GM12878 (cell line): ENCODE measurements at regions not wholly inside any gene's neighbourhood (a gene's known extent, or its start where the extent isn't known, plus 50 kb on each side); places are given as distances from the start of the nearest gene placed in this dataset.

Experiments used
- ATAC-seq: fragments of 200-7000 bp; cut with Tn5 transposase; 3 replicates; pipeline ENCODE4 v1.9.1; 2020; ENCODE audit warnings: mild to moderate bottlenecking, moderate library complexity
- BruUV-seq: library from RNA; stranded (reverse); fragments of 400-500 nt; replicated peaks from 2 replicates; lab custom pipeline; 2021; lab: Mats Ljungman, UMichigan
- CTCF ChIA-PET: fragments of 300-600 bp; sonication (Branson Sonifier 250); formaldehyde crosslinking; extraction: SDS; loops from one replicate; lab custom pipeline; 2021; ENCODE audit warnings: inconsistent platforms; lab: Yijun Ruan, JAX
- POLR2A ChIA-PET: fragments of 350-600 bp; formaldehyde crosslinking; extraction: SDS; loops from one replicate; lab custom pipeline; 2021; ENCODE audit warnings: inconsistent platforms; lab: Charles Lee
- RAD21 ChIA-PET: fragments of 300-600 bp; sonication (Branson Sonifier 250); formaldehyde crosslinking; loops from one replicate; lab custom pipeline; 2023; ENCODE audit warnings: antibody characterized with exemption; ENCODE audit not compliant: unreplicated experiment; lab: Charles Lee
- SMC1A ChIA-PET: fragments of 300-600 bp; sonication (Branson Sonifier 250); formaldehyde crosslinking; loops from one replicate; lab custom pipeline; 2023; ENCODE audit not compliant: unreplicated experiment, uncharacterized antibody; lab: Charles Lee
- DNase-seq: peaks from one replicate; pipeline ENCODE4 v3.0.0-alpha.2; 2011; ENCODE audit warnings: low read depth, low spot score
- FAIRE-seq: peaks from 3 replicates; lab custom pipeline; 2011; peaks lifted over from hg19 to GRCh38; lab: Jason Lieb, UNC
- H2AFZ ChIP-seq: 2 replicates; pipeline ENCODE4 v1.6.0; 2011; ENCODE audit warnings: low read depth, low read length, control low read depth; ENCODE audit not compliant: control insufficient read depth
- H3K27ac ChIP-seq: 2 replicates; pipeline ENCODE4 v1.5.1; 2011; ENCODE audit warnings: control low read depth; ENCODE audit not compliant: control insufficient read depth, insufficient read depth
- H3K27me3 ChIP-seq, 2 experiments: replicated peaks in 1 of 2; 2 replicates each; pipeline versions ENCODE4 v1.6.0 to v1.6.1; 2011; ENCODE audit warnings: low read length in 1 of 2; ENCODE audit not compliant: control insufficient read depth in 2 of 2, insufficient read depth in 2 of 2
- H3K36me3 ChIP-seq, 2 experiments: 2 replicates each; pipeline ENCODE4 v1.5.1; 2011; ENCODE audit warnings: low read length in 1 of 2; ENCODE audit not compliant: control insufficient read depth in 2 of 2, insufficient read depth in 2 of 2
- H3K4me1 ChIP-seq: 2 replicates; pipeline ENCODE4 v1.6.1; 2011; ENCODE audit warnings: mild to moderate bottlenecking, low read length, moderate library complexity, mixed read lengths; ENCODE audit not compliant: control insufficient read depth, insufficient read depth
- H3K4me2 ChIP-seq: 2 replicates; pipeline ENCODE4 v1.6.0; 2011; ENCODE audit warnings: control low read depth; ENCODE audit not compliant: control insufficient read depth, insufficient read depth
- H3K4me3 ChIP-seq: fragments of 200-600 bp; sonication (generic); 2 replicates; pipeline ENCODE4 v1.5.1; 2016
- H3K79me2 ChIP-seq: 2 replicates; pipeline ENCODE4 v1.6.0; 2011; ENCODE audit warnings: low read length; ENCODE audit not compliant: control insufficient read depth, insufficient read depth
- H3K9ac ChIP-seq: 2 replicates; pipeline ENCODE4 v1.8.0; 2011; ENCODE audit warnings: low read length, control low read depth, mixed read lengths; ENCODE audit not compliant: control insufficient read depth, insufficient read depth
- H3K9me3 ChIP-seq: replicated peaks from 3 replicates; pipeline ENCODE4 v1.5.1; 2011; ENCODE audit warnings: mild to moderate bottlenecking, low read length; ENCODE audit not compliant: control insufficient read depth, insufficient read depth
- H4K20me1 ChIP-seq: 2 replicates; pipeline ENCODE4 v1.6.0; 2011; ENCODE audit not compliant: control insufficient read depth, insufficient read depth
- CHD1 ChIP-seq: IDR thresholded peaks from 2 replicates; pipeline ENCODE4 v1.6.1; 2012; ENCODE audit warnings: low read depth, low read length, improper control_type of control experiment
- CHD2 ChIP-seq: IDR thresholded peaks from 2 replicates; pipeline ENCODE4 v1.6.1; 2011; ENCODE audit warnings: low read depth, low read length, improper control_type of control experiment, borderline replicate concordance
- IKZF2 ChIP-seq, 2 experiments: fragments of 450-650 bp; IDR thresholded peaks; 2 replicates each; pipeline ENCODE4 v1.6.1; 2017; ENCODE audit warnings: mild to moderate bottlenecking in 2 of 2, moderate library complexity in 2 of 2
- MTA2 ChIP-seq: fragments of 450-650 bp; IDR thresholded peaks from 2 replicates; pipeline ENCODE4 v1.6.1; 2016; ENCODE audit warnings: low read depth, mild to moderate bottlenecking, moderate library complexity
- MTA3 ChIP-seq: IDR thresholded peaks from 2 replicates; pipeline ENCODE4 v1.6.1; 2012; ENCODE audit warnings: low read length, inconsistent platforms, borderline replicate concordance
- NFXL1 ChIP-seq: fragments of 450-650 bp; IDR thresholded peaks from 2 replicates; pipeline ENCODE4 v1.6.1; 2017; ENCODE audit warnings: antibody characterized with exemption, mild to moderate bottlenecking, borderline replicate concordance
- NFYB ChIP-seq: IDR thresholded peaks from 2 replicates; pipeline ENCODE4 v1.6.1; 2011; ENCODE audit warnings: low read depth, mild to moderate bottlenecking, low read length, improper control_type of control experiment, moderate library complexity; ENCODE audit not compliant: insufficient read depth
- PAX5 ChIP-seq: IDR thresholded peaks from 2 replicates; pipeline ENCODE4 v1.6.1; 2011; ENCODE audit warnings: low read depth, low read length, borderline replicate concordance
- PAX8 ChIP-seq: fragments of 450-650 bp; IDR thresholded peaks from 2 replicates; pipeline ENCODE4 v1.6.1; 2017; ENCODE audit warnings: mild to moderate bottlenecking, moderate library complexity
- POLR2AphosphoS2 ChIP-seq: IDR thresholded peaks from 2 replicates; pipeline ENCODE4 v1.6.1; 2011; ENCODE audit warnings: low read depth, mild to moderate bottlenecking, low read length, improper control_type of control experiment, moderate library complexity
- POLR2AphosphoS5 ChIP-seq: IDR thresholded peaks from 2 replicates; pipeline ENCODE4 v1.6.1; 2011; ENCODE audit warnings: mild to moderate bottlenecking, low read length, inconsistent platforms
- RB1 ChIP-seq: fragments of 450-650 bp; formaldehyde crosslinking; IDR thresholded peaks from 2 replicates; pipeline ENCODE4 v1.6.1; 2017; ENCODE audit warnings: mild to moderate bottlenecking, borderline replicate concordance
- RFX5 ChIP-seq: IDR thresholded peaks from 2 replicates; pipeline ENCODE4 v1.6.1; 2011; ENCODE audit warnings: low read depth, low read length, improper control_type of control experiment
- SREBF1 ChIP-seq: IDR thresholded peaks from 2 replicates; pipeline ENCODE4 v1.6.1; 2012; ENCODE audit warnings: mild to moderate bottlenecking, low read length
- TCF3 ChIP-seq: IDR thresholded peaks from 2 replicates; pipeline ENCODE4 v1.6.1; 2012; ENCODE audit warnings: low read depth, mild to moderate bottlenecking, low read length, borderline replicate concordance; ENCODE audit not compliant: insufficient read depth
- ZBED1 ChIP-seq: IDR thresholded peaks from 2 replicates; pipeline ENCODE4 v1.6.1; 2016; ENCODE audit warnings: borderline replicate concordance
- WGBS: methylation state at CpG from one replicate; pipeline ENCODE4 v1.1.6; 2016; ENCODE audit warnings: low lambda C conversion rate; ENCODE audit not compliant: insufficient replicate concordance, insufficient coverage; ENCODE audit errors: missing lambda C conversion rate; 5-methylcytosine and 5-hydroxymethylcytosine counted together
- in situ Hi-C: fragments of 300-500 bp; cut with MboI; formaldehyde crosslinking; loops from 9 replicates; pipeline ENCODE4 v1.14.3; 2018; ENCODE audit warnings: mixed read lengths
- intact Hi-C: fragments of 100-400 bp; cut with micrococcal nuclease; formaldehyde crosslinking; loops from one replicate; pipeline ENCODE4 v1.14.2; 2022; ENCODE audit not compliant: unreplicated experiment
- TF ChIP-seq, protein P1 (sequence below): fragments of 450-650 bp; IDR thresholded peaks from 2 replicates; pipeline ENCODE4 v1.6.1; 2017; ENCODE audit warnings: borderline replicate concordance

DNA sequence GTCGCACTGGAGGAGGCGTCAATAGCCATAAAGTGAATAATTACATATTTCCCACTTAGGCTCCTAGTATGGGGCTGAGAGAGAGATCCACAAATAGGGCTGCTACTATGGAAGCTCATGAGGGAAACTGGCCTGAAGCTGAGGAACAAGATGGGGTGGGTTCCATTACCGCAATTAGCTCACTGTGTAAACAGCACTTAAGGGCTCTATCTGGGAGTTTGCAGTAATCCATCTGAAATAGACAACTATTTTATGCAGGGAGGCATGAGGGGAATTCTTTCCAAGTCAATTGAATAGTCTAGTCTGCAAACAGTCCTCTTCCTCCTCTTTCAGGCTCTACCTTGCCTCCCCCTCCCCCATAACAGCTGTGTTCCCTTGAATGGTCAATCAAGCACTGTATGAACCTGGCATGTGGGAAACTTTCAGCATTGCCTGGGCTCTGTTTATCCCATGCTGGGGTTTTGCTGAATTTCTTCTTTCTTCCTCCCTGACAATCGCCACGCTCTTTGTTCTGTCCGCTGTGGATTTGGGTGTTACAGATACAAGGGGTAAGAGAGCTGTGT lies 56.1 kb upstream of the MAF start:
- in situ Hi-C loops: no loop called here
- no peaks in the 10 kb centered on the region for H3K79me2 ChIP-seq
- ChIA-PET CTCF (no interaction called here), RAD21 (interaction anchor here (0.6 kb wide), 1 partner anchor 1534 kb away, joined by 3 read pairs; no protein-coding TSS in a partner anchor), SMC1A (no interaction called here), POLR2A (no interaction called here)
- no peak overlapping the region for H3K9ac ChIP-seq
- DNase-seq (no peak), FAIRE-seq (no peak), ATAC-seq (no peak)
- H4K20me1 ChIP-seq: no peaks in the 10 kb centered on the region
- WGBS: 26% methylated on average over 6 of the region's 6 CpGs
- H3K4me2 ChIP-seq: no peak overlapping the region
- TF ChIP-seq ZBED1 (no peak), CHD1 (no peak), RFX5 (no peak), PAX5 (no peak), POLR2AphosphoS2 (no peak), SREBF1 (no peak), NFXL1 (no peak), POLR2AphosphoS5 (no peak), NFYB (no peak), TCF3 (no peak), IKZF2 (IDR thresholded peaks at IDR 0.05) (no peak), MTA2 (no peak), CHD2 (no peak), RB1 (no peak), MTA3 (no peak), PAX8 (no peak)
- TF ChIP-seq, protein P1, sequence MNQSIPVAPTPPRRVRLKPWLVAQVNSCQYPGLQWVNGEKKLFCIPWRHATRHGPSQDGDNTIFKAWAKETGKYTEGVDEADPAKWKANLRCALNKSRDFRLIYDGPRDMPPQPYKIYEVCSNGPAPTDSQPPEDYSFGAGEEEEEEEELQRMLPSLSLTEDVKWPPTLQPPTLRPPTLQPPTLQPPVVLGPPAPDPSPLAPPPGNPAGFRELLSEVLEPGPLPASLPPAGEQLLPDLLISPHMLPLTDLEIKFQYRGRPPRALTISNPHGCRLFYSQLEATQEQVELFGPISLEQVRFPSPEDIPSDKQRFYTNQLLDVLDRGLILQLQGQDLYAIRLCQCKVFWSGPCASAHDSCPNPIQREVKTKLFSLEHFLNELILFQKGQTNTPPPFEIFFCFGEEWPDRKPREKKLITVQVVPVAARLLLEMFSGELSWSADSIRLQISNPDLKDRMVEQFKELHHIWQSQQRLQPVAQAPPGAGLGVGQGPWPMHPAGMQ: no peak
- no peak overlapping the region for H3K4me3 ChIP-seq
- no peak overlapping the region for H2AFZ ChIP-seq
- no peaks in the 10 kb centered on the region for H3K36me3 ChIP-seq
- no TSS peak for BruUV-seq
- H3K4me1 ChIP-seq: no peaks in the 10 kb centered on the region
- no peak overlapping the region for H3K27ac ChIP-seq
- no peaks in the 10 kb centered on the region for H3K27me3 ChIP-seq
- intact Hi-C loops: no loop called here
- no peaks in the 10 kb centered on the region for H3K9me3 ChIP-seq
